Choroid plexus epithelial cell (primary cell): ENCODE measurements at regions not wholly inside any gene's neighbourhood (a gene's known extent, or its start where the extent isn't known, plus 50 kb on each side); places are given as distances from the start of the nearest gene placed in this dataset.

Source experiments
- DNase-seq: peaks from one replicate; pipeline ENCODE4 v3.0.0-alpha.2; 2010; ENCODE audit warnings: low read depth
- H3K4me3 ChIP-seq: 2 replicates; pipeline ENCODE4 v1.5.1; 2011; ENCODE audit warnings: low read depth, mild to moderate bottlenecking, control low read depth, low read length, moderate library complexity
- CTCF ChIP-seq: conservative IDR thresholded peaks from 2 replicates; pipeline ENCODE4 v1.5.1; 2011; ENCODE audit warnings: low read depth, mild to moderate bottlenecking, control low read depth, inconsistent platforms, low read length, moderate library complexity

GRCh38 chr2:239600001-239600593 lies 199.3 kb upstream of the HDAC4 start:
- H3K4me3 ChIP-seq, result no peak overlapping the region
- DNase-seq, result no peak
- no peak for TF ChIP-seq CTCF

GRCh38 chr2:239599299-239599698 lies 198.5 kb upstream of the HDAC4 start:
- H3K4me3 ChIP-seq, result no peak overlapping the region
- no peak for DNase-seq
- TF ChIP-seq CTCF, result no peak

- no peak for TF ChIP-seq CTCF
- H3K4me3 ChIP-seq, result no peak overlapping the region
- DNase-seq, result no peak
Observed at GRCh38 chr2:239598732-239599090, 197.9 kb upstream of the HDAC4 start.

GRCh38 chr2:239598011-239598731 lies 197.4 kb upstream of the HDAC4 start:
- no peak for DNase-seq
- TF ChIP-seq CTCF, result no peak
- no peak overlapping the region for H3K4me3 ChIP-seq

- no peak for TF ChIP-seq CTCF
- H3K4me3 ChIP-seq, result no peak overlapping the region
- DNase-seq, result no peak
Observed at GRCh38 chr2:239597216-239597615, 196.4 kb upstream of the HDAC4 start.

GRCh38 chr2:239596792-239597191 lies 196.0 kb upstream of the HDAC4 start:
- H3K4me3 ChIP-seq, result no peak overlapping the region
- no peak for TF ChIP-seq CTCF
- no peak for DNase-seq

- H3K4me3 ChIP-seq, result no peak overlapping the region
- no peak for TF ChIP-seq CTCF
- no peak for DNase-seq
Observed at GRCh38 chr2:239596253-239596652, 195.4 kb upstream of the HDAC4 start.
